Activated CD4-positive, alpha-beta T cell treated with anti-CD3 and anti-CD28 coated beads for 48 hours (primary cell): ENCODE measurements at regions not wholly inside any gene's neighbourhood (a gene's known extent, or its start where the extent isn't known, plus 50 kb on each side); places are given as distances from the start of the nearest gene placed in this dataset.
A peak's percentile ranks its signal among the peaks of the same experiment; 100 is the strongest.
"Not testable (repeated sequence)": the region's sequence is repeated elsewhere in the genome, so short reads cannot be mapped to it uniquely, and the experiment has no call there.

Source experiments
- DNase-seq: peaks from one replicate; pipeline ENCODE4 v3.0.0-alpha.2; 2020

GRCh38 chr20:56885521-56885920 is 256.4 kb downstream of the TFAP2C start:
- DNase-seq, result no peak

GRCh38 chr20:56890011-56890410 is 260.9 kb downstream of the TFAP2C start:
- DNase-seq, result no peak

GRCh38 chr20:56893226-56893917 is 264.3 kb downstream of the TFAP2C start:
- DNase-seq, result peak; percentile 30

- no peak for DNase-seq
Measured at GRCh38 chr20:56896447-56896846, 267.3 kb downstream of the TFAP2C start.

GRCh38 chr20:56897318-56897957 is 268.3 kb downstream of the TFAP2C start:
- no peak for DNase-seq

- no peak for DNase-seq
Measured at GRCh38 chr20:56897958-56898349, 268.8 kb downstream of the TFAP2C start.

GRCh38 chr20:56899506-56899905 is 270.4 kb downstream of the TFAP2C start:
- no peak for DNase-seq

GRCh38 chr20:56900252-56900651 is 271.1 kb downstream of the TFAP2C start:
- no peak for DNase-seq

- no peak for DNase-seq
Measured at GRCh38 chr20:56903421-56903820, 274.3 kb downstream of the TFAP2C start.

- no peak for DNase-seq
Measured at GRCh38 chr20:56903858-56904257, 274.8 kb downstream of the TFAP2C start.

GRCh38 chr20:56909918-56910714 is 281.0 kb downstream of the TFAP2C start:
- no peak for DNase-seq

GRCh38 chr20:56911946-56912345 is 282.8 kb downstream of the TFAP2C start:
- no peak for DNase-seq

GRCh38 chr20:56914532-56914931 is 285.4 kb downstream of the TFAP2C start:
- no peak for DNase-seq

- DNase-seq, result no peak
Measured at GRCh38 chr20:56916345-56916622, 287.2 kb downstream of the TFAP2C start.

- not testable (repeated sequence) for DNase-seq
Measured at GRCh38 chr20:56920041-56920440, 290.9 kb downstream of the TFAP2C start.

- DNase-seq, result no peak
Measured at GRCh38 chr20:56922497-56922896, 293.4 kb downstream of the TFAP2C start.

- DNase-seq, result no peak
Measured at GRCh38 chr20:56924292-56925081, 295.4 kb downstream of the TFAP2C start.

- peak; percentile 7 for DNase-seq
Measured at GRCh38 chr20:56925082-56925830, 296.1 kb downstream of the TFAP2C start.

- no peak for DNase-seq
Measured at GRCh38 chr20:56925831-56926170, 296.7 kb downstream of the TFAP2C start.

GRCh38 chr20:56926501-56926900 is 297.4 kb downstream of the TFAP2C start:
- DNase-seq, result no peak

GRCh38 chr20:56927127-56927526 is 298.0 kb downstream of the TFAP2C start:
- no peak for DNase-seq

GRCh38 chr20:56928007-56928406 is 298.9 kb downstream of the TFAP2C start:
- no peak for DNase-seq

- no peak for DNase-seq
Measured at GRCh38 chr20:56929606-56930005, 300.5 kb downstream of the TFAP2C start.
